WTC11 (cell line): ENCODE measurements at regions not wholly inside any gene's neighbourhood (a gene's known extent, or its start where the extent isn't known, plus 50 kb on each side); places are given as distances from the start of the nearest gene placed in this dataset.

Experiments used
- ATAC-seq: fragments of 200-7000 bp; cut with Tn5 transposase; 2 replicates; pipeline ENCODE4 v1.10.0; 2021; ENCODE audit warnings: mild to moderate bottlenecking, moderate library complexity
- CTCF ChIA-PET: fragments of 300-600 bp; sonication (Branson Sonifier 250); formaldehyde crosslinking; loops from one replicate; lab custom pipeline; 2021; ENCODE audit warnings: antibody characterized with exemption; lab: Charles Lee
- POLR2A ChIA-PET: fragments of 350-600 bp; sonication (Branson Sonifier 250); formaldehyde crosslinking; loops from one replicate; lab custom pipeline; 2021; ENCODE audit warnings: antibody characterized with exemption; lab: Charles Lee
- DNase-seq: peaks from one replicate; pipeline ENCODE4 v3.0.0; 2021; ENCODE audit warnings: low spot score
- H3K27ac Mint-ChIP-seq: 2 replicates; pipeline ENCODE4 v1.8.0; 2021; ENCODE audit warnings: mixed read lengths
- H3K27me3 Mint-ChIP-seq: 2 replicates; pipeline ENCODE4 v1.8.0; 2021; ENCODE audit warnings: low read depth, mild to moderate bottlenecking, moderate library complexity, mixed read lengths
- H3K36me3 Mint-ChIP-seq: 2 replicates; pipeline ENCODE4 v1.8.0; 2021; ENCODE audit warnings: mixed read lengths
- H3K4me1 Mint-ChIP-seq: 2 replicates; pipeline ENCODE4 v1.8.0; 2022; ENCODE audit warnings: mixed read lengths
- H3K4me3 Mint-ChIP-seq: 2 replicates; pipeline ENCODE4 v1.8.0; 2021; ENCODE audit warnings: mild to moderate bottlenecking, moderate library complexity, mixed read lengths
- H3K9me3 Mint-ChIP-seq: 2 replicates; pipeline ENCODE4 v1.8.0; 2021; ENCODE audit warnings: mixed read lengths
- ELF4 ChIP-seq: sonication (generic); formaldehyde crosslinking; IDR thresholded peaks from 2 replicates; pipeline ENCODE4 v1.8.1; 2022; ENCODE audit warnings: low read depth, mild to moderate bottlenecking, moderate library complexity, missing genetic modification reagents
- ESRRA ChIP-seq: sonication (generic); formaldehyde crosslinking; IDR thresholded peaks from 2 replicates; pipeline ENCODE4 v1.8.1; 2022; ENCODE audit warnings: mild to moderate bottlenecking, missing genetic modification reagents, borderline replicate concordance
- GABPB1 ChIP-seq: sonication (generic); formaldehyde crosslinking; IDR thresholded peaks from 2 replicates; pipeline ENCODE4 v1.8.1; 2023; ENCODE audit warnings: mild to moderate bottlenecking, missing genetic modification reagents
- GRHL2 ChIP-seq: fragments of 250-450 bp; sonication (Bioruptor Pico); IDR thresholded peaks from 2 replicates; pipeline ENCODE4 v1.8.0; 2022; ENCODE audit warnings: mild to moderate bottlenecking, moderate library complexity; ENCODE audit not compliant: insufficient replicate concordance, severe bottlenecking
- JAZF1 ChIP-seq: fragments of 250-450 bp; sonication (Bioruptor Pico); IDR thresholded peaks from 2 replicates; pipeline ENCODE4 v1.9.0; 2021; ENCODE audit warnings: moderate library complexity, mild to moderate bottlenecking, inconsistent platforms
- MYBL2 ChIP-seq: sonication (generic); formaldehyde crosslinking; IDR thresholded peaks from 2 replicates; pipeline ENCODE4 v1.8.1; 2023; ENCODE audit warnings: mild to moderate bottlenecking, moderate library complexity, missing genetic modification reagents
- NFATC4 ChIP-seq: fragments of 250-450 bp; sonication (Bioruptor Pico); IDR thresholded peaks from 2 replicates; pipeline ENCODE4 v1.9.0; 2021; ENCODE audit warnings: mild to moderate bottlenecking
- RORB ChIP-seq: fragments of 250-450 bp; sonication (Bioruptor Pico); IDR thresholded peaks from 2 replicates; pipeline ENCODE4 v1.9.0; 2021; ENCODE audit warnings: mild to moderate bottlenecking
- SP1 ChIP-seq: sonication (generic); formaldehyde crosslinking; conservative IDR thresholded peaks from 2 replicates; pipeline ENCODE4 v1.8.1; 2022; ENCODE audit warnings: missing genetic modification reagents
- TEAD4 ChIP-seq: sonication (generic); formaldehyde crosslinking; IDR thresholded peaks from 2 replicates; pipeline ENCODE4 v1.8.0; 2022; ENCODE audit warnings: mild to moderate bottlenecking, missing genetic modification reagents
- TP53 ChIP-seq: sonication (generic); formaldehyde crosslinking; IDR thresholded peaks from 2 replicates; pipeline ENCODE4 v1.8.1; 2023; ENCODE audit warnings: mild to moderate bottlenecking, missing genetic modification reagents
- TF ChIP-seq, protein P1 (sequence below): fragments of 200-600 bp; IDR thresholded peaks from 2 replicates; pipeline ENCODE4 v1.8.0; 2022; ENCODE audit warnings: antibody characterized with exemption
- TF ChIP-seq, protein P2 (sequence below): fragments of 250-450 bp; sonication (Bioruptor Pico); IDR thresholded peaks from 2 replicates; pipeline ENCODE4 v1.9.0; 2021; ENCODE audit warnings: mild to moderate bottlenecking
- TF ChIP-seq, protein P3 (sequence below): sonication (generic); formaldehyde crosslinking; IDR thresholded peaks from 2 replicates; pipeline ENCODE4 v1.8.0; 2022; ENCODE audit warnings: missing genetic modification reagents
- TF ChIP-seq, protein P4 (sequence below): sonication (generic); formaldehyde crosslinking; IDR thresholded peaks from 2 replicates; pipeline ENCODE4 v1.8.1; 2022; ENCODE audit warnings: low read depth, missing genetic modification reagents, borderline replicate concordance
- TF ChIP-seq, protein P5 (sequence below): sonication (generic); formaldehyde crosslinking; IDR thresholded peaks from 2 replicates; pipeline ENCODE4 v1.8.0; 2023; ENCODE audit warnings: missing genetic modification reagents, mild to moderate bottlenecking, borderline replicate concordance

DNA sequence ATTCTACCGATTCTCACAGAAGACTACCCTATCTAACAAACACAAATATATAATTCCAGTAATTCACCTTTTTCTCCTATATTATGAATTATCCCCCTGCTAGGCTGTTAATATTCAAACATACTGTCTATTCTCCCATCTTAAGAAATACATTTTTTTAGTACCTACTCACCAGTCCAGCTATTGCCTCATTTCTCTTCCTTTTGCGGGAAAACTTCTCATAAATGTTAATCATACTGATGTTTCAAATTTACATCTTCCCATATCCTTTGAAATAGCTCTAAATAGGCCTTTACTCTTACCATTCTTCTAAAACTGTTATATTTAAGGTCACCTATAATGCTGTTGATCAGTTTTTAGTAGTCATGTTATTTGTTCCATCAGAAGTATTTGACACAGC is 759.1 kb upstream of the SLIT2 start:
- Mint-ChIP-seq H3K36me3 (no peaks in the 10 kb centered on the region), H3K27me3 (no peaks in the 10 kb centered on the region; the same call in 1 of the 2 replicates), H3K9me3 (no peaks in the 10 kb centered on the region), H3K27ac (no peak overlapping the region), H3K4me1 (no peaks in the 10 kb centered on the region), H3K4me3 (no peak overlapping the region)
- ChIA-PET POLR2A (no interaction called here), CTCF (no interaction called here)
- TF ChIP-seq SP1 (no peak), ELF4 (CRISPR knock-in tag) (no peak), GRHL2 (CRISPR knock-in tag) (no peak), MYBL2 (no peak), JAZF1 (no peak), RORB (no peak), ESRRA (CRISPR knock-in tag) (no peak), TP53 (no peak), GABPB1 (CRISPR knock-in tag) (no peak), NFATC4 (CRISPR knock-in tag) (no peak), TEAD4 (CRISPR knock-in tag) (no peak)
- TF ChIP-seq, protein P1, sequence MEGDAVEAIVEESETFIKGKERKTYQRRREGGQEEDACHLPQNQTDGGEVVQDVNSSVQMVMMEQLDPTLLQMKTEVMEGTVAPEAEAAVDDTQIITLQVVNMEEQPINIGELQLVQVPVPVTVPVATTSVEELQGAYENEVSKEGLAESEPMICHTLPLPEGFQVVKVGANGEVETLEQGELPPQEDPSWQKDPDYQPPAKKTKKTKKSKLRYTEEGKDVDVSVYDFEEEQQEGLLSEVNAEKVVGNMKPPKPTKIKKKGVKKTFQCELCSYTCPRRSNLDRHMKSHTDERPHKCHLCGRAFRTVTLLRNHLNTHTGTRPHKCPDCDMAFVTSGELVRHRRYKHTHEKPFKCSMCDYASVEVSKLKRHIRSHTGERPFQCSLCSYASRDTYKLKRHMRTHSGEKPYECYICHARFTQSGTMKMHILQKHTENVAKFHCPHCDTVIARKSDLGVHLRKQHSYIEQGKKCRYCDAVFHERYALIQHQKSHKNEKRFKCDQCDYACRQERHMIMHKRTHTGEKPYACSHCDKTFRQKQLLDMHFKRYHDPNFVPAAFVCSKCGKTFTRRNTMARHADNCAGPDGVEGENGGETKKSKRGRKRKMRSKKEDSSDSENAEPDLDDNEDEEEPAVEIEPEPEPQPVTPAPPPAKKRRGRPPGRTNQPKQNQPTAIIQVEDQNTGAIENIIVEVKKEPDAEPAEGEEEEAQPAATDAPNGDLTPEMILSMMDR: no peak
- TF ChIP-seq, protein P2, sequence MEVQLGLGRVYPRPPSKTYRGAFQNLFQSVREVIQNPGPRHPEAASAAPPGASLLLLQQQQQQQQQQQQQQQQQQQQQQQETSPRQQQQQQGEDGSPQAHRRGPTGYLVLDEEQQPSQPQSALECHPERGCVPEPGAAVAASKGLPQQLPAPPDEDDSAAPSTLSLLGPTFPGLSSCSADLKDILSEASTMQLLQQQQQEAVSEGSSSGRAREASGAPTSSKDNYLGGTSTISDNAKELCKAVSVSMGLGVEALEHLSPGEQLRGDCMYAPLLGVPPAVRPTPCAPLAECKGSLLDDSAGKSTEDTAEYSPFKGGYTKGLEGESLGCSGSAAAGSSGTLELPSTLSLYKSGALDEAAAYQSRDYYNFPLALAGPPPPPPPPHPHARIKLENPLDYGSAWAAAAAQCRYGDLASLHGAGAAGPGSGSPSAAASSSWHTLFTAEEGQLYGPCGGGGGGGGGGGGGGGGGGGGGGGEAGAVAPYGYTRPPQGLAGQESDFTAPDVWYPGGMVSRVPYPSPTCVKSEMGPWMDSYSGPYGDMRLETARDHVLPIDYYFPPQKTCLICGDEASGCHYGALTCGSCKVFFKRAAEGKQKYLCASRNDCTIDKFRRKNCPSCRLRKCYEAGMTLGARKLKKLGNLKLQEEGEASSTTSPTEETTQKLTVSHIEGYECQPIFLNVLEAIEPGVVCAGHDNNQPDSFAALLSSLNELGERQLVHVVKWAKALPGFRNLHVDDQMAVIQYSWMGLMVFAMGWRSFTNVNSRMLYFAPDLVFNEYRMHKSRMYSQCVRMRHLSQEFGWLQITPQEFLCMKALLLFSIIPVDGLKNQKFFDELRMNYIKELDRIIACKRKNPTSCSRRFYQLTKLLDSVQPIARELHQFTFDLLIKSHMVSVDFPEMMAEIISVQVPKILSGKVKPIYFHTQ (CRISPR knock-in tag): no peak
- TF ChIP-seq, protein P3, sequence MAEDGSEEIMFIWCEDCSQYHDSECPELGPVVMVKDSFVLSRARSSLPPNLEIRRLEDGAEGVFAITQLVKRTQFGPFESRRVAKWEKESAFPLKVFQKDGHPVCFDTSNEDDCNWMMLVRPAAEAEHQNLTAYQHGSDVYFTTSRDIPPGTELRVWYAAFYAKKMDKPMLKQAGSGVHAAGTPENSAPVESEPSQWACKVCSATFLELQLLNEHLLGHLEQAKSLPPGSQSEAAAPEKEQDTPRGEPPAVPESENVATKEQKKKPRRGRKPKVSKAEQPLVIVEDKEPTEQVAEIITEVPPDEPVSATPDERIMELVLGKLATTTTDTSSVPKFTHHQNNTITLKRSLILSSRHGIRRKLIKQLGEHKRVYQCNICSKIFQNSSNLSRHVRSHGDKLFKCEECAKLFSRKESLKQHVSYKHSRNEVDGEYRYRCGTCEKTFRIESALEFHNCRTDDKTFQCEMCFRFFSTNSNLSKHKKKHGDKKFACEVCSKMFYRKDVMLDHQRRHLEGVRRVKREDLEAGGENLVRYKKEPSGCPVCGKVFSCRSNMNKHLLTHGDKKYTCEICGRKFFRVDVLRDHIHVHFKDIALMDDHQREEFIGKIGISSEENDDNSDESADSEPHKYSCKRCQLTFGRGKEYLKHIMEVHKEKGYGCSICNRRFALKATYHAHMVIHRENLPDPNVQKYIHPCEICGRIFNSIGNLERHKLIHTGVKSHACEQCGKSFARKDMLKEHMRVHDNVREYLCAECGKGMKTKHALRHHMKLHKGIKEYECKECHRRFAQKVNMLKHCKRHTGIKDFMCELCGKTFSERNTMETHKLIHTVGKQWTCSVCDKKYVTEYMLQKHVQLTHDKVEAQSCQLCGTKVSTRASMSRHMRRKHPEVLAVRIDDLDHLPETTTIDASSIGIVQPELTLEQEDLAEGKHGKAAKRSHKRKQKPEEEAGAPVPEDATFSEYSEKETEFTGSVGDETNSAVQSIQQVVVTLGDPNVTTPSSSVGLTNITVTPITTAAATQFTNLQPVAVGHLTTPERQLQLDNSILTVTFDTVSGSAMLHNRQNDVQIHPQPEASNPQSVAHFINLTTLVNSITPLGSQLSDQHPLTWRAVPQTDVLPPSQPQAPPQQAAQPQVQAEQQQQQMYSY (CRISPR knock-in tag): no peak
- TF ChIP-seq, protein P4, sequence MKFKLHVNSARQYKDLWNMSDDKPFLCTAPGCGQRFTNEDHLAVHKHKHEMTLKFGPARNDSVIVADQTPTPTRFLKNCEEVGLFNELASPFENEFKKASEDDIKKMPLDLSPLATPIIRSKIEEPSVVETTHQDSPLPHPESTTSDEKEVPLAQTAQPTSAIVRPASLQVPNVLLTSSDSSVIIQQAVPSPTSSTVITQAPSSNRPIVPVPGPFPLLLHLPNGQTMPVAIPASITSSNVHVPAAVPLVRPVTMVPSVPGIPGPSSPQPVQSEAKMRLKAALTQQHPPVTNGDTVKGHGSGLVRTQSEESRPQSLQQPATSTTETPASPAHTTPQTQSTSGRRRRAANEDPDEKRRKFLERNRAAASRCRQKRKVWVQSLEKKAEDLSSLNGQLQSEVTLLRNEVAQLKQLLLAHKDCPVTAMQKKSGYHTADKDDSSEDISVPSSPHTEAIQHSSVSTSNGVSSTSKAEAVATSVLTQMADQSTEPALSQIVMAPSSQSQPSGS (CRISPR knock-in tag): no peak
- TF ChIP-seq, protein P5, sequence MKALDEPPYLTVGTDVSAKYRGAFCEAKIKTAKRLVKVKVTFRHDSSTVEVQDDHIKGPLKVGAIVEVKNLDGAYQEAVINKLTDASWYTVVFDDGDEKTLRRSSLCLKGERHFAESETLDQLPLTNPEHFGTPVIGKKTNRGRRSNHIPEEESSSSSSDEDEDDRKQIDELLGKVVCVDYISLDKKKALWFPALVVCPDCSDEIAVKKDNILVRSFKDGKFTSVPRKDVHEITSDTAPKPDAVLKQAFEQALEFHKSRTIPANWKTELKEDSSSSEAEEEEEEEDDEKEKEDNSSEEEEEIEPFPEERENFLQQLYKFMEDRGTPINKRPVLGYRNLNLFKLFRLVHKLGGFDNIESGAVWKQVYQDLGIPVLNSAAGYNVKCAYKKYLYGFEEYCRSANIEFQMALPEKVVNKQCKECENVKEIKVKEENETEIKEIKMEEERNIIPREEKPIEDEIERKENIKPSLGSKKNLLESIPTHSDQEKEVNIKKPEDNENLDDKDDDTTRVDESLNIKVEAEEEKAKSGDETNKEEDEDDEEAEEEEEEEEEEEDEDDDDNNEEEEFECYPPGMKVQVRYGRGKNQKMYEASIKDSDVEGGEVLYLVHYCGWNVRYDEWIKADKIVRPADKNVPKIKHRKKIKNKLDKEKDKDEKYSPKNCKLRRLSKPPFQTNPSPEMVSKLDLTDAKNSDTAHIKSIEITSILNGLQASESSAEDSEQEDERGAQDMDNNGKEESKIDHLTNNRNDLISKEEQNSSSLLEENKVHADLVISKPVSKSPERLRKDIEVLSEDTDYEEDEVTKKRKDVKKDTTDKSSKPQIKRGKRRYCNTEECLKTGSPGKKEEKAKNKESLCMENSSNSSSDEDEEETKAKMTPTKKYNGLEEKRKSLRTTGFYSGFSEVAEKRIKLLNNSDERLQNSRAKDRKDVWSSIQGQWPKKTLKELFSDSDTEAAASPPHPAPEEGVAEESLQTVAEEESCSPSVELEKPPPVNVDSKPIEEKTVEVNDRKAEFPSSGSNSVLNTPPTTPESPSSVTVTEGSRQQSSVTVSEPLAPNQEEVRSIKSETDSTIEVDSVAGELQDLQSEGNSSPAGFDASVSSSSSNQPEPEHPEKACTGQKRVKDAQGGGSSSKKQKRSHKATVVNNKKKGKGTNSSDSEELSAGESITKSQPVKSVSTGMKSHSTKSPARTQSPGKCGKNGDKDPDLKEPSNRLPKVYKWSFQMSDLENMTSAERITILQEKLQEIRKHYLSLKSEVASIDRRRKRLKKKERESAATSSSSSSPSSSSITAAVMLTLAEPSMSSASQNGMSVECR (CRISPR knock-in tag): no peak
- DNase-seq (no peak), ATAC-seq (no peak)
